Karpas-422 (cell line): ENCODE measurements at regions not wholly inside any gene's neighbourhood (a gene's known extent, or its start where the extent isn't known, plus 50 kb on each side); places are given as distances from the start of the nearest gene placed in this dataset.
"Not testable (repeated sequence)": the region's sequence is repeated elsewhere in the genome, so short reads cannot be mapped to it uniquely, and the experiment has no call there.

ENCODE experiments used
- DNase-seq: peaks from one replicate; pipeline ENCODE4 v3.0.0-alpha.2; 2015
- H2AFZ ChIP-seq: fragments of 200-600 bp; sonication (generic); 2 replicates; pipeline ENCODE4 v1.6.1; 2014; ENCODE audit warnings: antibody characterized with exemption, low read length, mixed read lengths
- H3K27ac ChIP-seq: fragments of 200-600 bp; sonication (generic); 2 replicates; pipeline ENCODE4 v1.5.1; 2014; ENCODE audit warnings: mild to moderate bottlenecking, low read length, moderate library complexity
- H3K27me3 ChIP-seq: fragments of 200-600 bp; sonication (generic); 2 replicates; pipeline ENCODE4 v1.6.1; 2014; ENCODE audit warnings: low read length, mixed read lengths
- H3K36me3 ChIP-seq: fragments of 200-600 bp; sonication (generic); 2 replicates; pipeline ENCODE4 v1.6.1; 2014; ENCODE audit warnings: low read length, mixed read lengths; ENCODE audit not compliant: insufficient read depth
- H3K4me1 ChIP-seq: fragments of 200-600 bp; sonication (generic); 2 replicates; pipeline ENCODE4 v1.6.1; 2014; ENCODE audit warnings: mild to moderate bottlenecking, low read length, mixed read lengths
- H3K4me2 ChIP-seq: fragments of 200-600 bp; sonication (generic); 2 replicates; pipeline ENCODE4 v1.6.1; 2014; ENCODE audit warnings: low read length, low read depth, mild to moderate bottlenecking; ENCODE audit not compliant: poor library complexity, severe bottlenecking
- H3K4me3 ChIP-seq: fragments of 200-600 bp; sonication (generic); 2 replicates; pipeline ENCODE4 v1.5.1; 2014; ENCODE audit warnings: mild to moderate bottlenecking, antibody characterized with exemption, low read length, mixed read lengths
- H3K79me2 ChIP-seq: fragments of 200-600 bp; sonication (generic); 2 replicates; pipeline ENCODE4 v1.6.1; 2014; ENCODE audit warnings: mild to moderate bottlenecking, low read length, mixed read lengths
- H3K9ac ChIP-seq: fragments of 200-600 bp; sonication (generic); 2 replicates; pipeline ENCODE4 v1.6.0; 2014; ENCODE audit warnings: low read length
- H3K9me2 ChIP-seq: fragments of 200-600 bp; sonication (generic), shearing (Covaris generic); replicated peaks from 2 replicates; pipeline ENCODE4 v1.6.0; 2014; ENCODE audit warnings: mild to moderate bottlenecking, low read length, moderate library complexity; ENCODE audit not compliant: insufficient read depth
- H3K9me3 ChIP-seq: fragments of 300-700, 200-600 bp; sonication (generic); 2 replicates; pipeline ENCODE4 v1.6.1; 2014; ENCODE audit warnings: low read length, mixed read lengths
- H4K20me1 ChIP-seq: fragments of 200-600 bp; sonication (generic); 2 replicates; pipeline ENCODE4 v1.6.1; 2014; ENCODE audit warnings: mild to moderate bottlenecking, antibody characterized with exemption, low read length, low read depth; ENCODE audit not compliant: insufficient read depth

GRCh38 chr6:131473303-131473702, 99.7 kb upstream of the ARG1 start:
- H3K27ac ChIP-seq, H3K79me2 ChIP-seq, H3K9ac ChIP-seq, H3K27me3 ChIP-seq, H3K4me3 ChIP-seq, H3K9me3 ChIP-seq, H2AFZ ChIP-seq, H3K4me1 ChIP-seq, H4K20me1 ChIP-seq, H3K9me2 ChIP-seq, H3K4me2 ChIP-seq, DNase-seq, H3K36me3 ChIP-seq: not testable (repeated sequence)

- no peaks in the 10 kb centered on the region for H3K4me1 ChIP-seq
- H3K9me2 ChIP-seq, result no peaks in the 10 kb centered on the region
- no peaks in the 10 kb centered on the region for H4K20me1 ChIP-seq
- H3K9me3 ChIP-seq, result no peaks in the 10 kb centered on the region
- H3K79me2 ChIP-seq, result no peaks in the 10 kb centered on the region
- DNase-seq, result no peak
- no peak overlapping the region for H3K4me3 ChIP-seq
- no peaks in the 10 kb centered on the region for H3K27me3 ChIP-seq
- no peaks in the 10 kb centered on the region for H3K36me3 ChIP-seq
- H3K9ac ChIP-seq, result no peak overlapping the region
- no peak overlapping the region for H2AFZ ChIP-seq
- no peak overlapping the region for H3K4me2 ChIP-seq
- no peak overlapping the region for H3K27ac ChIP-seq
These were observed 96.7 kb upstream of the ARG1 start for GRCh38 chr6:131476362-131476761.

GRCh38 chr6:131478740-131479211, 94.2 kb upstream of the ARG1 start:
- not testable (repeated sequence) for H3K4me2 ChIP-seq, H3K27me3 ChIP-seq, H2AFZ ChIP-seq

GRCh38 chr6:131486608-131487007, 86.4 kb upstream of the ARG1 start:
- Histone ChIP-seq H3K9me2 (no peaks in the 10 kb centered on the region), H3K9me3 (no peaks in the 10 kb centered on the region), H2AFZ (no peak overlapping the region), H3K4me2 (no peak overlapping the region), H3K4me3 (no peak overlapping the region), H3K27me3 (no peaks in the 10 kb centered on the region), H3K36me3 (no peaks in the 10 kb centered on the region), H3K9ac (no peak overlapping the region), H3K27ac (no peak overlapping the region), H3K79me2 (no peaks in the 10 kb centered on the region), H4K20me1 (no peaks in the 10 kb centered on the region), H3K4me1 (no peaks in the 10 kb centered on the region)
- DNase-seq, result no peak

More at GRCh38 chr6:131478740-131479211, 94.2 kb upstream of the ARG1 start:
- not testable (repeated sequence) for H3K9ac ChIP-seq, H3K36me3 ChIP-seq, H3K4me1 ChIP-seq, H4K20me1 ChIP-seq, DNase-seq, H3K79me2 ChIP-seq, H3K27ac ChIP-seq, H3K4me3 ChIP-seq, H3K9me3 ChIP-seq, H3K9me2 ChIP-seq

- Histone ChIP-seq H3K79me2 (no peaks in the 10 kb centered on the region), H2AFZ (no peak overlapping the region), H3K4me1 (peaks cover 7% of the 10 kb centered on the region), H3K4me3 (no peak overlapping the region), H3K36me3 (no peaks in the 10 kb centered on the region), H3K4me2 (no peak overlapping the region), H3K27me3 (no peaks in the 10 kb centered on the region), H3K9me2 (no peaks in the 10 kb centered on the region), H3K9ac (no peak overlapping the region), H3K27ac (no peak overlapping the region), H3K9me3 (no peaks in the 10 kb centered on the region), H4K20me1 (no peaks in the 10 kb centered on the region)
- DNase-seq, result no peak
These were observed 84.2 kb upstream of the ARG1 start for GRCh38 chr6:131488780-131489179.

GRCh38 chr6:131490441-131490840, 82.6 kb upstream of the ARG1 start:
- H3K9ac ChIP-seq, result no peak overlapping the region
- no peaks in the 10 kb centered on the region for H3K9me2 ChIP-seq
- H3K27me3 ChIP-seq, result no peaks in the 10 kb centered on the region
- H3K4me1 ChIP-seq, result peaks cover 7% of the 10 kb centered on the region
- H3K27ac ChIP-seq, result no peak overlapping the region
- no peaks in the 10 kb centered on the region for H3K79me2 ChIP-seq
- H2AFZ ChIP-seq, result no peak overlapping the region
- H3K36me3 ChIP-seq, result no peaks in the 10 kb centered on the region
- no peak for DNase-seq
- H4K20me1 ChIP-seq, result no peaks in the 10 kb centered on the region
- H3K4me3 ChIP-seq, result no peak overlapping the region
- H3K9me3 ChIP-seq, result no peaks in the 10 kb centered on the region
- no peak overlapping the region for H3K4me2 ChIP-seq

GRCh38 chr6:131492932-131493573, 80.0 kb upstream of the ARG1 start:
- no peak overlapping the region for H3K4me3 ChIP-seq

GRCh38 chr6:131504387-131504786, 68.6 kb upstream of the ARG1 start:
- H3K9ac ChIP-seq, result not testable (repeated sequence)

More at GRCh38 chr6:131492932-131493573, 80.0 kb upstream of the ARG1 start:
- H4K20me1 ChIP-seq, result no peaks in the 10 kb centered on the region
- no peak overlapping the region for H3K9ac ChIP-seq
- H3K27ac ChIP-seq, result no peak overlapping the region
- H3K4me1 ChIP-seq, result peaks cover 7% of the 10 kb centered on the region
- no peaks in the 10 kb centered on the region for H3K9me3 ChIP-seq
- no peak overlapping the region for H3K4me2 ChIP-seq
- DNase-seq, result peak; percentile 49
- no peaks in the 10 kb centered on the region for H3K36me3 ChIP-seq
- no peaks in the 10 kb centered on the region for H3K79me2 ChIP-seq
- H2AFZ ChIP-seq, result no peak overlapping the region
- no peaks in the 10 kb centered on the region for H3K27me3 ChIP-seq
- H3K9me2 ChIP-seq, result no peaks in the 10 kb centered on the region

More at GRCh38 chr6:131504387-131504786, 68.6 kb upstream of the ARG1 start:
- not testable (repeated sequence) for H3K4me1 ChIP-seq, H3K27ac ChIP-seq, H3K4me2 ChIP-seq, H3K4me3 ChIP-seq, H2AFZ ChIP-seq, H3K79me2 ChIP-seq, H3K9me2 ChIP-seq, H4K20me1 ChIP-seq, H3K36me3 ChIP-seq, H3K27me3 ChIP-seq, DNase-seq, H3K9me3 ChIP-seq
